ENCODE measurements at regions not wholly inside any gene's neighbourhood (a gene's known extent, or its start where the extent isn't known, plus 50 kb on each side); places are given as distances from the start of the nearest gene placed in this dataset.
"Not testable (repeated sequence)": the region's sequence is repeated elsewhere in the genome, so short reads cannot be mapped to it uniquely, and the experiment has no call there.

GRCh38 chr2:208781166-208781565 lies 374.6 kb downstream of the PTH2R start:
- DNase-seq (ENCODE audit: low read depth) = no peak
- in situ Hi-C loops (cut with HindIII; ENCODE audit: low pct_unique_long_range_greater_than_20kb, low sequenced_read_pairs) = no loop called here

GRCh38 chr2:208782097-208782496 lies 375.5 kb downstream of the PTH2R start:
- in situ Hi-C loops (cut with HindIII; ENCODE audit: low pct_unique_long_range_greater_than_20kb, low sequenced_read_pairs) = no loop called here
- DNase-seq (ENCODE audit: low read depth) = no peak

- in situ Hi-C loops (cut with HindIII; ENCODE audit: low pct_unique_long_range_greater_than_20kb, low sequenced_read_pairs) = no loop called here
- no peak for DNase-seq (ENCODE audit: low read depth)
These were observed 376.6 kb downstream of the PTH2R start for GRCh38 chr2:208783184-208783583.

GRCh38 chr2:208784774-208785173 lies 378.2 kb downstream of the PTH2R start:
- in situ Hi-C loops (cut with HindIII; ENCODE audit: low pct_unique_long_range_greater_than_20kb, low sequenced_read_pairs) = not testable (repeated sequence)

GRCh38 chr2:208791257-208791656 lies 384.7 kb downstream of the PTH2R start:
- no peak for DNase-seq (ENCODE audit: low read depth)
- in situ Hi-C loops (cut with HindIII; ENCODE audit: low pct_unique_long_range_greater_than_20kb, low sequenced_read_pairs) = no loop called here

More at GRCh38 chr2:208784774-208785173, 378.2 kb downstream of the PTH2R start:
- DNase-seq (ENCODE audit: low read depth) = not testable (repeated sequence)

GRCh38 chr2:208792766-208793165 lies 386.2 kb downstream of the PTH2R start:
- DNase-seq (ENCODE audit: low read depth) = no peak
- in situ Hi-C loops (cut with HindIII; ENCODE audit: low pct_unique_long_range_greater_than_20kb, low sequenced_read_pairs) = no loop called here

- in situ Hi-C loops (cut with HindIII; ENCODE audit: low pct_unique_long_range_greater_than_20kb, low sequenced_read_pairs) = no loop called here
These were observed 386.8 kb downstream of the PTH2R start for GRCh38 chr2:208793434-208793833.

GRCh38 chr2:208794288-208794975 lies 387.8 kb downstream of the PTH2R start:
- no peak for DNase-seq (ENCODE audit: low read depth)
- in situ Hi-C loops (cut with HindIII; ENCODE audit: low pct_unique_long_range_greater_than_20kb, low sequenced_read_pairs) = no loop called here

More at GRCh38 chr2:208793434-208793833, 386.8 kb downstream of the PTH2R start:
- no peak for DNase-seq (ENCODE audit: low read depth)

GRCh38 chr2:208798698-208799097 lies 392.1 kb downstream of the PTH2R start:
- no peak for DNase-seq (ENCODE audit: low read depth)
- in situ Hi-C loops (cut with HindIII; ENCODE audit: low pct_unique_long_range_greater_than_20kb, low sequenced_read_pairs) = no loop called here

- in situ Hi-C loops (cut with HindIII; ENCODE audit: low pct_unique_long_range_greater_than_20kb, low sequenced_read_pairs) = no loop called here
- DNase-seq (ENCODE audit: low read depth) = no peak
These were observed 392.8 kb downstream of the PTH2R start for GRCh38 chr2:208799397-208799796.

- in situ Hi-C loops (cut with HindIII; ENCODE audit: low pct_unique_long_range_greater_than_20kb, low sequenced_read_pairs); DNase-seq (ENCODE audit: low read depth): not testable (repeated sequence)
These were observed 394.3 kb downstream of the PTH2R start for GRCh38 chr2:208800887-208801286.

- DNase-seq (ENCODE audit: low read depth) = peak; percentile 45
- in situ Hi-C loops (cut with HindIII; ENCODE audit: low pct_unique_long_range_greater_than_20kb, low sequenced_read_pairs) = no loop called here
These were observed 401.2 kb downstream of the PTH2R start for GRCh38 chr2:208807756-208808155.

- DNase-seq (ENCODE audit: low read depth); in situ Hi-C loops (cut with HindIII; ENCODE audit: low pct_unique_long_range_greater_than_20kb, low sequenced_read_pairs): not testable (repeated sequence)
These were observed 405.3 kb downstream of the PTH2R start for GRCh38 chr2:208811885-208812284.

GRCh38 chr2:208819190-208819589 lies 412.6 kb downstream of the PTH2R start:
- no peak for DNase-seq (ENCODE audit: low read depth)
- in situ Hi-C loops (cut with HindIII; ENCODE audit: low pct_unique_long_range_greater_than_20kb, low sequenced_read_pairs) = no loop called here

- in situ Hi-C loops (cut with HindIII; ENCODE audit: low pct_unique_long_range_greater_than_20kb, low sequenced_read_pairs) = no loop called here
- peak; percentile 23 for DNase-seq (ENCODE audit: low read depth)
These were observed 413.6 kb downstream of the PTH2R start for GRCh38 chr2:208820014-208820688.

- no peak for DNase-seq (ENCODE audit: low read depth)
- in situ Hi-C loops (cut with HindIII; ENCODE audit: low pct_unique_long_range_greater_than_20kb, low sequenced_read_pairs) = no loop called here
These were observed 420.5 kb downstream of the PTH2R start for GRCh38 chr2:208827109-208827508.

- in situ Hi-C loops (cut with HindIII; ENCODE audit: low pct_unique_long_range_greater_than_20kb, low sequenced_read_pairs) = no loop called here
- DNase-seq (ENCODE audit: low read depth) = no peak
These were observed 421.1 kb downstream of the PTH2R start for GRCh38 chr2:208827549-208828221.

GRCh38 chr2:208830203-208830602 lies 423.6 kb downstream of the PTH2R start:
- in situ Hi-C loops (cut with HindIII; ENCODE audit: low pct_unique_long_range_greater_than_20kb, low sequenced_read_pairs) = no loop called here

GRCh38 chr2:208847651-208848050 lies 441.1 kb downstream of the PTH2R start:
- no peak for DNase-seq (ENCODE audit: low read depth)
- in situ Hi-C loops (cut with HindIII; ENCODE audit: low pct_unique_long_range_greater_than_20kb, low sequenced_read_pairs) = no loop called here

More at GRCh38 chr2:208830203-208830602, 423.6 kb downstream of the PTH2R start:
- no peak for DNase-seq (ENCODE audit: low read depth)
